Stimulated activated CD8-positive, alpha-beta memory T cell treated with anti-CD3 and anti-CD28 coated beads, Interleukin-2, amount 100 ng/mL, for 48 hours (primary cell): ENCODE measurements at regions not wholly inside any gene's neighbourhood (a gene's known extent, or its start where the extent isn't known, plus 50 kb on each side); places are given as distances from the start of the nearest gene placed in this dataset.
"Not testable (repeated sequence)": the region's sequence is repeated elsewhere in the genome, so short reads cannot be mapped to it uniquely, and the experiment has no call there.

Experiments
- DNase-seq, 2 donors: peaks; one replicate each; pipeline ENCODE4 v3.0.0-alpha.2; 2020; ENCODE audit warnings: low read depth in 2 of 2

- no peak for DNase-seq
Measured at GRCh38 chr13:44783994-44784707, 205.1 kb downstream of the NUFIP1 start.

- DNase-seq: no peak
Measured at GRCh38 chr13:44780591-44781280, 204.6 kb upstream of the TSC22D1 start.

GRCh38 chr13:44778761-44779484 lies 202.8 kb upstream of the TSC22D1 start:
- no peak for DNase-seq

GRCh38 chr13:44775290-44775689 lies 199.2 kb upstream of the TSC22D1 start:
- not testable (repeated sequence) for DNase-seq

GRCh38 chr13:44770951-44771350 lies 194.8 kb upstream of the TSC22D1 start:
- DNase-seq: no peak

- no peak for DNase-seq
Measured at GRCh38 chr13:44769686-44770085, 193.6 kb upstream of the TSC22D1 start.

GRCh38 chr13:44768775-44769581 lies 192.8 kb upstream of the TSC22D1 start:
- peak in 1 of 2 donors; percentile 23 for DNase-seq

GRCh38 chr13:44768239-44768638 lies 192.1 kb upstream of the TSC22D1 start:
- peak in 1 of 2 donors; percentile 7 for DNase-seq

GRCh38 chr13:44765001-44765471 lies 188.9 kb upstream of the TSC22D1 start:
- DNase-seq: no peak

- no peak for DNase-seq
Measured at GRCh38 chr13:44764302-44764692, 188.2 kb upstream of the TSC22D1 start.

- no peak for DNase-seq
Measured at GRCh38 chr13:44763615-44764301, 187.6 kb upstream of the TSC22D1 start.

- no peak for DNase-seq
Measured at GRCh38 chr13:44762911-44763310, 186.8 kb upstream of the TSC22D1 start.

GRCh38 chr13:44760434-44760833 lies 184.3 kb upstream of the TSC22D1 start:
- no peak for DNase-seq

- DNase-seq: no peak
Measured at GRCh38 chr13:44759384-44760360, 183.5 kb upstream of the TSC22D1 start.

- DNase-seq: peak in 1 of 2 donors; percentile 4
Measured at GRCh38 chr13:44758630-44759383, 182.7 kb upstream of the TSC22D1 start.

- no peak for DNase-seq
Measured at GRCh38 chr13:44757671-44758070, 181.5 kb upstream of the TSC22D1 start.

GRCh38 chr13:44756276-44756810 lies 180.2 kb upstream of the TSC22D1 start:
- no peak for DNase-seq

GRCh38 chr13:44755872-44756271 lies 179.7 kb upstream of the TSC22D1 start:
- DNase-seq: no peak

GRCh38 chr13:44752164-44752563 lies 176.0 kb upstream of the TSC22D1 start:
- no peak for DNase-seq
